Anterior cingulate cortex (tissue), 58 donors: ENCODE measurements at regions not wholly inside any gene's neighbourhood (a gene's known extent, or its start where the extent isn't known, plus 50 kb on each side); places are given as distances from the start of the nearest gene placed in this dataset.
"Not testable (repeated sequence)": the region's sequence is repeated elsewhere in the genome, so short reads cannot be mapped to it uniquely, and the experiment has no call there.

ENCODE experiments used
- DNase-seq, 58 donors: peaks; one replicate each; lab custom pipeline; 2025; lab: John Stamatoyannopoulos, UW

- DNase-seq = no peak
These were observed 146.0 kb upstream of the SH3BP4 start for GRCh38 chr2:234805836-234806235.

DNA sequence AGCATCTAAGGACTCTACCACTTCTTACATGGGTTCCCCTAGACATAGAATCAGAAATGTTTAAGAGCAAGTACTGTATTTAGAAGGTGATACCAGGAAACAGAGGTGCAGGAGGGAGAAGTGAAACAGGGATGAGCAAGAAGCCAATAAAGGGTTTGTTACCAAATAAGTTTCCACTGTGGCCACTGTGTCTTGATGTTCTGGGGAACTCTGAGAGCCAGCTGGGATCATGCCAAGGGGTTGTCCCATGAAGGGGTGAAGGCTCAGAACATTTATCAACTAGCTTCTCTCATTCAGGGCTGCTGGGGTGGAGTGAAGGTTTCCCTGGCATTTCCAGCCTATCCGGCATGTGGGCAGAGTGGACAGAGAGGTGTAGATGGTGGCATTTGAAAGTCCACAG lies 147.1 kb upstream of the SH3BP4 start:
- no peak for DNase-seq

DNA sequence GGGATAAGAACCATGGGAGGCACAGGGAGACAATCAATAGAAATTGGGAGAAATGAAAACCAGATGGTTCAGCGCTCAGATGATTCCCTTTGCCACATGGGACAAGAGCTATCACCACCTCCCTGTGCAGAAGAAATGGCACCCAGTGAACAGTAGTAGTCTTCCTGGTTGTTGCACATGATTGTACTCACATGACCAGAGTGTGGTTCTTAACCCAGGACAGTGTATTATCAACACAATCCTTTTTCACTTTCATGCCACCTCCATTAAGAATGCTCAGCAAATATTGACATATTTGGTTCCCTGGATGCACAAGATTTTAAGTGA lies 149.0 kb upstream of the SH3BP4 start:
- DNase-seq = no peak

GRCh38 chr2:234802071-234802844 lies 149.6 kb upstream of the SH3BP4 start:
- no peak for DNase-seq

DNA sequence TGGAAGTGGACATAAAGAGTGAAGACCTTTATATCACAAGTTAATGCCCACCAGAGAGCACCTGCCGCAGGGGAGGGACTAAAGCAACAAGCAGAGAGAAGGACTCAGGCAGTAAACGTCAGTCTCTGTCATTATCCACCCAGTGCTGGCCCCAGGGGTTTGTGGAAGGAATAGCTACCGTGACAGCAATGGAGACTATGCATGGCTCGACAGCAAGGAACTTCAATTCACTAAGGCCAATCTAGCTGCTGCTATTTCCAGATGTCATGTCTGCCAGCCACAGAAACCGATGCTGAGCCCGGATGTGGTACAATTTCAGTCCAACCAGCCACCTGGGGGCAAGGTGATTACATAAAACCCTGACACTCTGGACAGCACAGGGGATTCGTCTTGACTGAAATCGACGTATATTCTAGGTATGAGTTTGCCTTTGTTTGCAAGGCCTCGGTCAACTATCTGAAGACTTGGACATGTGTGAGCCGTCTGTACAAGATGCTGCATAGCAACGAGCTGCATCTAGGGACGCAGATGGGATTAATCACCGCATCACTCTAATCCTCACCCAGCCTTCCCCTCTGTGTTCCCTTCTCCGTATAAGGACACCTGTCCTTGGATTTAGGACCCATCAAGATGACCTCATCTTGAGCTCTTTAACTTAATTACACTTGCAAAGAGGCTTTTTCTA lies 154.1 kb upstream of the SH3BP4 start:
- DNase-seq = no peak

- peak in 21 of 58 donors; percentile 0 to 37 (median 8) for DNase-seq
These were observed 155.7 kb upstream of the SH3BP4 start for GRCh38 chr2:234796045-234796591.

DNA sequence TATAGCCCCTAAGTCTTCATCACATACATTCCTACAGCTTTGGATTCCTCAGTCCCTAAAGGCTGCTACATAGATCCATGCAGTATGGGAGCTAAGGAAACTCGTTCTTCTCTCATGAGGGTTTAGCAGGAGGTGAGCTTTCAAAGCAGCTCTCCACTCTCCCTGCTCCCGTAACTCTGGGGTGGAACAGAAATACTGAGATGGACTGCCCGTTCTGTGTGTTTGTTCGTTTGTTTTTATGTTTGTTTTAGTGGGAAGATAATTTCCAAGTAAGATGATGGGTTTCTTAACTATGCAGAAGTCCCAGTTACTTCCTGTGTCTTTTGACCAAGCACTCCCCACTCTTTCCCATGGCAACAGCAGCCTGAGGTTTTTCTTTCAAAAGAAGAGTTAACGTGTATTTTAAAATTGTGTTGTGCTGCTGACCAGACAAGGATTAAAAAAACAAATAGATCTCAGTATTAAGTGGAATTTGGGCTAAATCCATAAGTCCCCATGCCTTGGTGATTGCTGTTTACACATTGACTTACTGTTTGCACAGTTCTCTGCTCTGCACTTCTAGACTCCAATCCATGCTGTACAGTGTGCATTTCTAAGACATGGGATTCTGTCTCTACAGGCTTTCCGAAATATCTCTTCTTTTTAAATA lies 156.4 kb upstream of the SH3BP4 start:
- no peak for DNase-seq

- DNase-seq = no peak
These were observed 157.0 kb upstream of the SH3BP4 start for GRCh38 chr2:234794866-234795265.

- DNase-seq = no peak
These were observed 158.5 kb upstream of the SH3BP4 start for GRCh38 chr2:234793212-234793785.

DNA sequence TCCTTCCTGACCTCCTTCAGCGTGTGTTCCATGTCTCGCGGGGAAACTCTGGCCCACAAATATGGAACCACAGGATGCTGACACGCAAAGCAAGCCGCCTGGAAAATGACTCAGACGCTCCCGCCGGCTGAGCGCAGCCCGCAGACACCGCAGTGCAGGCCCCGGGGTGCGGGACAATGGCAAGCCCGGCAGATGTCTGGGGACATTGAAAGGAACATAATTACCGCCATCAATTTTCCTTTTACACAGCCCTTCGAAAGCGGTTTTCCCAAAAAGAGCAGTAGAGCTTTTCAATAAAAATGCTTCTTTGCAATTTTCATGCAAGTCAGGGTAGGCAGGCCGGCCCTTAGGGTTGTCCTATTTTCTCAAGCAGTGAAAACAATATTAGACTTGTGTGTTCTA lies 159.2 kb upstream of the SH3BP4 start:
- peak in 23 of 58 donors; percentile 4 to 57 (median 16) for DNase-seq

GRCh38 chr2:234792096-234792495 lies 159.7 kb upstream of the SH3BP4 start:
- DNase-seq = not testable (repeated sequence)

GRCh38 chr2:234790380-234790779 lies 161.4 kb upstream of the SH3BP4 start:
- DNase-seq = no peak

DNA sequence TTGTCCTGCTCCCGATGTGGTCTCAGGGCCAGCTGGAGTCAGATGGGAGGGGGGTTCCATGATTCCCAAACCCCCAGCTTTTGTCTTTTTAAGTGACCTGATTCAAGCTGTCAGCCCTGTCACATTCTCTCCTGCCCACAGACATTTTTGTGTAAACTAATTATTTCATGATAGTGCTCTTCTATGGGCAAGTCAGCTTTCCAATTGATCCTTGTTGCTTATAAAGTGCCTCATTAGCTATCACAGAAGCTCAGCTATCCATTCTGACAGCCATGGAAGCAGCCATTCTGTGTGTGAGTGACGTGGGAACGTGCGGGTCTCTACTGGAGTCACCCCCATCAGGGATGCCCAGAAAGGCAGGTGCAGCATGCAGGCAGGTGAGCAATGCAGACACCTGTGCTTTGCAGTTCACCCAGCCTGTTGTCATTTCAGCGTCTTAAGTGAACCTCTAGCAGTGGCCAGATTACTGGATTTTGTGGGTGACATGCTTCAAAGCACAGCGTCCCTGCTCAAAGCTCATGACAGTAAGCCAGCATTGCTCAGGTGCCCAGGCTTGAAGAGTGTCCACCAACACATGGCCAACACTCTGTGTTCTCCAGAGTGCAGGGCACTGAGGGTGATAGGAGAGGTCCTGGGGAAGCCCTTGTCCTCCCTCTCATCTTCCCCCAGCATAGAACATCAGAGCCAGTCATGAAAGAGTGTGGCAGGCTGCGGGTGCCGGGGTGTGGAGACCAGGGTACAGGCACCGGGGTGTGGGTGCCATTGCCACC lies 162.1 kb upstream of the SH3BP4 start:
- no peak for DNase-seq

DNA sequence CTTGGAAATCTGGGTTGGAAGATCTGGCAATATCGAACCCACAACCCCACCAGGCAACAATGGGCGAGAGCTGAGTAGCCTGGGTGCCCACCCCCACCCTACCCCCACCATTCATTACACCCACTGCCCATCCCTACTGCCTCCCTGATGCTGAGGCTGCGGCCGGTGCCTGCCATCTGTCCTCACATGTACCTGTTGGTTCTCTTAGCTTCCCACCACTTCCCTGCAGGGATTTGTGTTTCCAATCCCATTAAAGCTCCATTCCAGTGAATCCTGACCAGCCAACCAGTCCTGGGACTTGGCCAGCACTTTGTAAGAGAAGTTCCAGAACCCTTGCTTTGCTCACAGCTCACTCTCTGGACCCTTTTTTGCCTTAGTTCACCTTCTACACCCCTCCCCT lies 163.0 kb upstream of the SH3BP4 start:
- DNase-seq = no peak

DNA sequence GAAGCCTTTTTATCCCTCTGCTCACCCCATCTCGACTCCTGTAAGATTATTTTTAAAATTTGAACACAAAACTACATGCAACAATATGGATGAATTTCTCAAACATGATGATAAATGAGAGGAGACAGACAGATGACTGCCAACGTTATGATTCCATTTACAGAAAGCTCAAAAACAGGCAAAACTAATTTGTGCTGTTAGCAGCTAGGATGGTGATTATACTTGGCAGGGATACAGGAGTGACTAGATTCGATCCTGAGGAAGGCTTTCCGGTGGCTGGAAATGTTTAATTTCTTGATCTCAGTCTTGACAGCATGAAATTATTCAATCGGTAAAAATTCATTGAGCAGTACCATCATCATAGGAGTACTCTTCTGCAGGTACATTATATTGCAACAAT lies 163.4 kb upstream of the SH3BP4 start:
- DNase-seq = no peak

- no peak for DNase-seq
These were observed 164.7 kb upstream of the SH3BP4 start for GRCh38 chr2:234787114-234787513.

GRCh38 chr2:234773764-234774409 lies 177.9 kb upstream of the SH3BP4 start:
- DNase-seq = no peak

GRCh38 chr2:234773129-234773528 lies 178.7 kb upstream of the SH3BP4 start:
- no peak for DNase-seq

GRCh38 chr2:234772733-234773060 lies 179.1 kb upstream of the SH3BP4 start:
- no peak for DNase-seq
